ENCODE measurements at regions not wholly inside any gene's neighbourhood (a gene's known extent, or its start where the extent isn't known, plus 50 kb on each side); places are given as distances from the start of the nearest gene placed in this dataset.
"Not testable (repeated sequence)": the region's sequence is repeated elsewhere in the genome, so short reads cannot be mapped to it uniquely, and the experiment has no call there.

DNA sequence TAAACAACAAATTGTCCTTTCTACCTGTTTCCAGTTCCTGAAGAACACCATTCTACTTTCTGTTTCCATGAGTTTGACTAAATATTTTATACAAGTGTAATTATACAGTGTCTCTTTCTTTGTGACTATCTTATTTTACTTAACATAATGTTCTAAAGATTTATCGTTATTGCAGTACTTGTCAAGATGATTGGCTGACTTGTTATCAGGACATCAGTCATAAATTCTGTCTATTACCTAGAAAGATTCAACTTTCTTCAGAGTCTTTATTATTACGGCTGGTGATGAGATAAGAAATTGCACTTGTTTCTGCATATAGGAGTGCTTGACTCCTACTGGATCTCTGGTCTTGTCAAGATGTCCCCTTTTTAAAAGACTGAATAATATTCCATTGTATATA lies 93.9 kb upstream of the ZNF92 start:
- TF ChIP-seq, protein P1, sequence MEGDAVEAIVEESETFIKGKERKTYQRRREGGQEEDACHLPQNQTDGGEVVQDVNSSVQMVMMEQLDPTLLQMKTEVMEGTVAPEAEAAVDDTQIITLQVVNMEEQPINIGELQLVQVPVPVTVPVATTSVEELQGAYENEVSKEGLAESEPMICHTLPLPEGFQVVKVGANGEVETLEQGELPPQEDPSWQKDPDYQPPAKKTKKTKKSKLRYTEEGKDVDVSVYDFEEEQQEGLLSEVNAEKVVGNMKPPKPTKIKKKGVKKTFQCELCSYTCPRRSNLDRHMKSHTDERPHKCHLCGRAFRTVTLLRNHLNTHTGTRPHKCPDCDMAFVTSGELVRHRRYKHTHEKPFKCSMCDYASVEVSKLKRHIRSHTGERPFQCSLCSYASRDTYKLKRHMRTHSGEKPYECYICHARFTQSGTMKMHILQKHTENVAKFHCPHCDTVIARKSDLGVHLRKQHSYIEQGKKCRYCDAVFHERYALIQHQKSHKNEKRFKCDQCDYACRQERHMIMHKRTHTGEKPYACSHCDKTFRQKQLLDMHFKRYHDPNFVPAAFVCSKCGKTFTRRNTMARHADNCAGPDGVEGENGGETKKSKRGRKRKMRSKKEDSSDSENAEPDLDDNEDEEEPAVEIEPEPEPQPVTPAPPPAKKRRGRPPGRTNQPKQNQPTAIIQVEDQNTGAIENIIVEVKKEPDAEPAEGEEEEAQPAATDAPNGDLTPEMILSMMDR (IDR thresholded peaks at IDR 0.05; ENCODE audit: insufficient read depth, low read length, poor library complexity, severe bottlenecking), result no peak
- Histone ChIP-seq H3K4me3 (replicated peaks; ENCODE audit: low read depth, low read length) (no peak overlapping the region), H3K27me3 (replicated peaks; ENCODE audit: control insufficient read depth, insufficient read depth, low read length) (no peaks in the 10 kb centered on the region), H3K36me3 (ENCODE audit: control insufficient read depth, insufficient read depth, low read length) (no peaks in the 10 kb centered on the region)
- DNase-seq (ENCODE audit: extremely low read depth, insufficient read length), result no peak

DNA sequence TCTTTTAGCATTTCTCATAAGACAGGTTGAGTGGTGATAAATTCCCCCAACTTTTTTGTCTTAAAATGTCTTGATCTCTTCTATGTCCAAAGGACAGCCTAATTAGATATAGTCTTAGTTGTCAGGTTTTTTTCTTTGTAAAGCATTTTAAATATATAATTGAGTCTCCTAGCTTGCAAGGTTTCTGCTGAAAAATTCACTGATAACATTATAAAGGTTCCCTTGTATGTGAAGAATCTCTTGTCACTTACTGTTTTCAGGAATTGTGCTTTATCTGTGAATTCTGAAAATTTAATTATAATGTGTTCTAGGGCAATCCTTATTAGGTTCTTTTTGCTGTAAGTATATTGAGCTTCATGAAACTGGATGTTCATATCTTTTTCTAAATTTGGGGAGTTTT lies 96.8 kb upstream of the ZNF92 start:
- Histone ChIP-seq H3K27me3 (replicated peaks; ENCODE audit: control insufficient read depth, insufficient read depth, low read length) (no peaks in the 10 kb centered on the region), H3K4me3 (replicated peaks; ENCODE audit: low read depth, low read length) (no peak overlapping the region), H3K36me3 (ENCODE audit: control insufficient read depth, insufficient read depth, low read length) (no peaks in the 10 kb centered on the region)
- TF ChIP-seq, protein P1 (IDR thresholded peaks at IDR 0.05; ENCODE audit: insufficient read depth, low read length, poor library complexity, severe bottlenecking), result no peak
- no peak for DNase-seq (ENCODE audit: extremely low read depth, insufficient read length)

DNA sequence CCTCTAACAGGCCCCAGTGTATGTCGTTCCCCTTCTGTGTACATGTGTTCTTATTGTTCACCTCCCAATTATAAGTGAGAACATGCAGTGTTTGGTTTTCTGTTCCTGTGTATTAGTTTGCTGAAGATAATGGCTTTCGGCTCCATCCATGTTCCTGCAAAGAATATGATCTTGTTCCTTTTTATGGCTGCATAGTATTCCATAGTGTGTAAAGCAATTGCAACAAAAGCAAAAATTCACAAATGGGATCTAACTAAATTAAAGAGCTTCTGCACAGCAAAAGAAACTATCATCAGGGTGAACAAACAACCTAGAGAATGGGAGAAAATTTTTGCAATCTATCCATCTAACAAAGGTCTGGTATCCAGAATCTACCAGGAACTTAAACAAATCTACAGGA lies 102.2 kb upstream of the ZNF92 start:
- not testable (repeated sequence) for H3K4me3 ChIP-seq (replicated peaks; ENCODE audit: low read depth, low read length); H3K27me3 ChIP-seq (replicated peaks; ENCODE audit: control insufficient read depth, insufficient read depth, low read length); DNase-seq (ENCODE audit: extremely low read depth, insufficient read length); H3K36me3 ChIP-seq (ENCODE audit: control insufficient read depth, insufficient read depth, low read length)

DNA sequence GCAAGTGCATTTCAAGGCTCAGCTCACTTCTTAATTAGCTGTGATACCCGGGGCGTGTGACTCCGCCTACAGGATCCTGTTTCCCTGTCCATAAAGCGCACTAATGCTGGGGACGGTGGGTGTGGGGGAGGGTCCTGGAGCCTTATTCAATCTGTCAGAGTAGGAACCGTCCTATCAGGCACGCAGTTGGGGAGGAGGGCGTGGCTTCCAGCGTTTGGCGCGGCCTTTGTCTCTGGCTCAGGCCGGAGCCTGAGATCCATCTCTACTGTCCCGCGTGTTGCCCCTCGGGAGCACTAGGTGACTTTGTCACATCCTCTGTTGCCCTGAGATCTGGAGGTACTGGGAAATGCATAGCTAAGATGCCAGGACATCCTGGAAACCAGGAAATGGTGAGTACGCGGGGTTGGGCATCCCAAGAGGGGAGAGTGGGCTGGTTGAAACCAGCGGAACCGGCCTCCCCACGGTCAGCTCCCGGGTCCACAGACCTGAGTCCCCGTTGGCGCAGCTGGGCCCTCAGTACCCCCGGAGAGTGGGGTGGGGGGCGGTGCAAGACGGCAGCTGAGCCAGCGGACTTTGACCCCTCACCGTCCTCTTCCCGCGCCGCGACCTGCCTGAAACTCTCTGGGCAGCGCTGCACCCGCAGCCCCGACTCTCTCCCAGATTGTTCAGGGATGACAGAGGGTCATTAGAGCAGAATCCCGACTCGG lies 104.4 kb upstream of the ZNF92 start:
- DNase-seq (ENCODE audit: extremely low read depth, insufficient read length), result peak; percentile 81
- TF ChIP-seq, protein P1 (IDR thresholded peaks at IDR 0.05; ENCODE audit: insufficient read depth, low read length, poor library complexity, severe bottlenecking), result no peak
- no peaks in the 10 kb centered on the region for H3K36me3 ChIP-seq (ENCODE audit: control insufficient read depth, insufficient read depth, low read length)
- no peaks in the 10 kb centered on the region for H3K27me3 ChIP-seq (replicated peaks; ENCODE audit: control insufficient read depth, insufficient read depth, low read length)
- peak overlapping the region; percentile 82 for H3K4me3 ChIP-seq (replicated peaks; ENCODE audit: low read depth, low read length)

DNA sequence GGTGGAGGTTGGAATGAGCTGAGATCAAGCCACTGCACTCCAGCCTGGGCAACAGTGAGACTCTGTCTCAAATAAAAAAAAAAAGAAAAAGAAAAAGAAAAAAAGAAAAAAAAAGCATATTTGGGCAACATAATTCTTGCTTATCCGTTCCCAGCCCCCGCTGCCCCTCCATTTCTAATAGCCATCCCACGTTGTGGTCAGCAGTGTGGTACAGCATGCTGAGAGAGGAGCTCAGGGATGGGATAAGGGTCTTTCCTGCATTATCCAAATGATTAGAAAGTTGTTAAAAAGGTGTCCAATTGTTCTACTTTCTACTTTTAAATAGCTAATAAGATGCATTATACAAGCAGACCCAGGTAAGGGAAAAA lies 104.9 kb upstream of the ZNF92 start:
- TF ChIP-seq, protein P1 (IDR thresholded peaks at IDR 0.05; ENCODE audit: insufficient read depth, low read length, poor library complexity, severe bottlenecking), result no peak
- Histone ChIP-seq H3K4me3 (replicated peaks; ENCODE audit: low read depth, low read length) (peak overlapping the region; percentile 82), H3K27me3 (replicated peaks; ENCODE audit: control insufficient read depth, insufficient read depth, low read length) (no peaks in the 10 kb centered on the region), H3K36me3 (ENCODE audit: control insufficient read depth, insufficient read depth, low read length) (no peaks in the 10 kb centered on the region)
- DNase-seq (ENCODE audit: extremely low read depth, insufficient read length), result no peak

DNA sequence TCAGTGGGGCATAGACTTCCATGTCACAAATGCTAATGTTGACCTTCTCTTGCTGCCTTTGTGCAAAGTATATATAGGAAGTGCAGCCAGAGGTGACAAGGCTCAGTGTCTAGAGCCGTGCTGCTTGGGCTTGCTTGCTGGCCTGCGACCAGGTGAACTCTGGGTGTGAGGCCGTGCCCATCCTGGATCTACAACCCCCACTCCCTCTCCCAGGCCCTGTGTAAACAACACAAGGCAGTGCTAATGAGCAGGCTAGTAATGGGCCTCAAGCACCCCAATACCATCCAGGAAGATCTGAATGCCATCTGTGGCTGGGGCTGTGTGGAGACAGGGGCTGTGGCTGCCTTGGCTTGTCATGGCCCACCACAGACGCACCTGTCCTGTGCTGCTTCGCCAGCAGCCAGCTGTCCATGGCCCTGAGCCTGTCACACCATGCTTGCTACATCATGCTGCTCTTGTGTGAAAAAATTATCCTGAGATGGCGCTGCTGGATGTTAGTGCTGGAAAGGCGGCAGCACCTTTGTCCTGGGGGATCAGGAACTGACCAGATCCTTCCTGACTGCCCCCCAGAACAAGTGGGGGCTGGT lies 107.6 kb upstream of the ZNF92 start:
- H3K36me3 ChIP-seq (ENCODE audit: control insufficient read depth, insufficient read depth, low read length), result no peaks in the 10 kb centered on the region
- no peaks in the 10 kb centered on the region for H3K27me3 ChIP-seq (replicated peaks; ENCODE audit: control insufficient read depth, insufficient read depth, low read length)
- H3K4me3 ChIP-seq (replicated peaks; ENCODE audit: low read depth, low read length), result no peak overlapping the region
- TF ChIP-seq, protein P1 (IDR thresholded peaks at IDR 0.05; ENCODE audit: insufficient read depth, low read length, poor library complexity, severe bottlenecking), result no peak
- DNase-seq (ENCODE audit: extremely low read depth, insufficient read length), result no peak
